Hematopoietic multipotent progenitor cell treated with erythropoietin and hydrocortisone succinate and interleukin-3 and kit ligand, for 6 days (in vitro differentiated cells): ENCODE measurements at regions not wholly inside any gene's neighbourhood (a gene's known extent, or its start where the extent isn't known, plus 50 kb on each side); places are given as distances from the start of the nearest gene placed in this dataset.

Experiments used
- DNase-seq: peaks from one replicate; pipeline ENCODE4 v3.0.0-alpha.2; 2015

- no peak for DNase-seq
These were observed 182.8 kb downstream of the RBM43 start for GRCh38 chr2:151078889-151079288.

DNA sequence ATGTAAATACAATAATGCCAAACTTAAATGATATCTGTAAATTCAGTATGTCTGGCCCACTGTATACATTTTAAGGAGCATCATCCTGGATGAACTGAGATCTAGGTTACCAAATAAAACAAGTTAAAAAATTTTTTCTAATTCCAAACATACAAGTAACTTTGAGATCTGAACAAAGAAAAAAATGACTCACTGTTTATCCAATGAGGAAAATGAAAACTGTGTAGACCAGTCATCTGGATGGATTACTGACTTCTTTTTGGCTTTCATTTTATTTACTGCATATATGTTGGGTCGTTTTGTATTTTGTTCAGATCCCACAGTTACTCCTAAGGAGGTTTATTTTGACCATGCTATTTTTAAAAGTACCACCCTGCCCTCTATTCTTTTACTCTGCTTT, 189.8 kb downstream of the RBM43 start:
- no peak for DNase-seq

DNA sequence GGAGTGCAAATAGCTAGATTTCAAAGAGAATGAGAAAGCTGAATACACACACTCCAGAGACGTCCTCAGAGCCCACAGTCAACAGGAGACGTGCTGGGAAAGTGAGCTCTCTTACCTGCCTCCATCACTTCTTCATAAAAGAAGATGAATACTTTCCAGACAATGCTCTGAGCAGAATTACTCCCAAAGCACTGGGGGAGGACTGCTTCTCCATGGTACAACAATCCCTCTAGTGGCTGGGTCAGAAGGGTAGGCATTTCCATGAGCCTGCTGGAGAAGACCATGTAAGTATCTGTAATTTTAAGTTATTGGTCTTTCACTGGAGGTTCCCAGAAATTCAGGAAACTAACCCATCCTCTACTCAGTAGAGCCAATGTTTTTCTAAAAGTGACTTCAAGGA, 190.3 kb downstream of the RBM43 start:
- DNase-seq, result no peak

DNA sequence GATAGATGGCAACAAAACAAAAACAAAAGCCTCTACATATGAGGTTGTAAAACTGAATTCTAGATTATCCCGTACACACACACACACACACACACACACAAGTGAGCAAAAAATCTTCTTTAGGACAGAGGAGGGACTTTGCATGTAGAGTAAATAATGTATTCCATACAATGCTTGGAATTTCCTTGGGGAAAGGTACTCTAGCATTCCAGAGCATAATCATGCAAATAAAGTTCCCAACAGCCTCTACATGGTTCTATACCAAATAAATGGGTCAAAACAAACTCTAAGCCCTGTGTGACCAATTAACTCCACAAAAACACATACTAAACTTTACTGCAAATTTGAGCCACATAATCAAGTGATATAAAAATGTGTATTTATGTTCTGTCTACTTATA, 191.4 kb downstream of the RBM43 start:
- no peak for DNase-seq

GRCh38 chr2:151067658-151068369, 193.8 kb downstream of the RBM43 start:
- DNase-seq, result no peak

GRCh38 chr2:151063271-151063670, 198.4 kb downstream of the RBM43 start:
- no peak for DNase-seq

- DNase-seq, result no peak
These were observed 201.4 kb downstream of the RBM43 start for GRCh38 chr2:151060287-151060686.

GRCh38 chr2:151056870-151057269, 204.8 kb downstream of the RBM43 start:
- DNase-seq, result no peak

DNA sequence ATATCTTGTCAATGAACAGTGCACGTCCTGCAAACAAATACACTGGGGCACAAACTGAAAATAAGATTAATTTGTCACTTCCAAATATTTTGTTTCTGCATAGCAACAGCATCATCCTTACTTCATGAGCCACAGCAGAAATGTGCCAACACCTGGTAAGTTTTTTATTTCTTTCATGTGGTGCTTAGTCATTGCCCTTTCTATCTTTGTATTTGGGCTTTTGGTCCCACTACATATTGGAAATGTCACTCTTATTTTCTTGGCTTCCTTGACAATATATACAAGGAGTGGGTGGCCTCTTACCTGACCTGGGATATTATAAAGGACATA, 208.0 kb downstream of the RBM43 start:
- DNase-seq, result no peak

DNA sequence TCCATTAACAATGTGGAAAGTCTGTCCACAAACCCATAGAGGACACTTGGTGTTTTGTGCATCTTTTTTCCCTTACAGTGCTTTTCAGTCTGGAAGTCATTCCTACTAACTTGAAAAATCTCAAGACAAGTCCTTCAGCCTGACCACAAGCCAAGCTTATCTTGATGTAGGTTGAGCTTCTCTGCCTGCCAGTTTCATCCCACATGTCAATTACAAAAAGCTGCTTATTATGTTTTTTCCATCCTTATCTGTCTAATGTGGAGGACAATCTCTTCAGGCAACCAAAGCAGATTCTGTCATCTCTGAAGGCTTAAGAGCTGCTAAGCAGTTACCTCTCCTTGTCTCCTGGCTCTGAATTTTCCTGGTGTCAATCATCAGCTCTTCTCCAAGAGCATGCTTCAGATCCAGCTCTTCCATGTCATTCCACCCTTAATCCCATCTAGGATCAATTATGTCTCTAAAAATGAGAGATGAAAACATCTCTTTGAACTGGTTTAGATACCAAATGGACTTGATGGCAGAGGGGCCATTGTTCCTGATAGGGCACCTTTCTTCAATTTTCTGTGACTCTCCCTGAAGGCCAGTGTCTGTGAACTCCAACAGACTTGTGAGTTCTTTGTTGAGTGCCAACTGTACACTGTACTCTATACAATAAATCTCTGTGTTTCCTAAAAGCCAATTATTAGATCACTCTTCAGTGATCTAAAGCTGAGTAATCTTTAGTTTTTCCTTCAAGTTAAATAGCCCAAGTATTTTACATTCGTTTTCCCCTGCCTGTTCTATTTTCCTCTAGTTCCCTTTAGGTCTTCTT, 208.6 kb downstream of the RBM43 start:
- DNase-seq, result no peak

- peak; percentile 71 for DNase-seq
These were observed 210.0 kb downstream of the RBM43 start for GRCh38 chr2:151051574-151052220.

DNA sequence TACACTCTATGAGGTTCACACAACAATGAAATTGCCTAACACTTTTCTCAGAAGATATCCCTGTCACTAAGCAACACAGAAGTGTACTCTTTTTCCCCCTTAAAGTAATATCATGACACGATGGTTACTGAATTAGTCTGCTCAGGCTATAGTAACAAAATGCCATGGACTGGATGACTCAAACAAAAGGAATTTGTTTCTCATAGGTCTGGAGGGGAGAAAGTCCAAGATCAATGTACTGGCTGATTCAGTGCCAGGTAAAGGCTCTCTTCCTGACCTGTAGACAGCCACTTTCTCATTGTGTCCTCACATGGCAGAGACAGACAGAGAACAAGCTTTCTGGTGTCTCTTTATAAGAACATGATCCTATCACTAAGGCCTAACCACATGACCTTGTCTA, 211.9 kb downstream of the RBM43 start:
- DNase-seq, result no peak

DNA sequence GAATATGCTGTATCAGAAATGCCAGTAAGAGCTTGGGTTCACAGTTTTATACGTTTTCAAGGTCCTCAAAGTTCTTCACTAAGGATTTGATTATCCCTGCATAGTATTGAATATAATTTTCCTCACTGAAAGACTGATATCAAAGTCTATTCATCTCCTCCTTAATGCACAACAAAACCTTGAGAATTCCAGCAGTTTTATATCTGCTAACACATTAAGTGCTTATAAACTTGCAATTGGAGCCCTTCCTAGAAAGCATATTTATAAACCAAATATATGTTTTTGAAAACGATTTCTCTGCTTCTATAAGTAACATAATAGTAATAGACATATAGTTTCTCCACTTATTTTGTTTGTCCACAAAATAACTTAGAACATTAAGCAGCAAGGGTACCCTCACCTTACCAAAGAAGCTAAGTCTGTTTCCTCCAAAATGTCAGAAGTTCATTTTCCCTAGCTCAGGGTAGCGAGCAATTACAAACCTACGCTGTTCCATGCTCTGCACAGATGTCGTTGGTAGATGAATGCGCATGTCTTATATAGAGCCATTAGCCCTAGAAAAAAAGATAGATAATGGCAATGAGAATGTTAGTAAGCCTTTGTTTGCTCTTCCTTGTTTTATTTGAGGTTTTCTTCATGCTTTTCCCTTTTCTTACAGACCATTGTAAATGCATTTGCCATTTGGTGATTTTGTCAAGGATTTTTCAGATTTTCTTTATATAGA, 213.2 kb downstream of the RBM43 start:
- no peak for DNase-seq

GRCh38 chr2:151043484-151043883, 218.2 kb downstream of the RBM43 start:
- no peak for DNase-seq

DNA sequence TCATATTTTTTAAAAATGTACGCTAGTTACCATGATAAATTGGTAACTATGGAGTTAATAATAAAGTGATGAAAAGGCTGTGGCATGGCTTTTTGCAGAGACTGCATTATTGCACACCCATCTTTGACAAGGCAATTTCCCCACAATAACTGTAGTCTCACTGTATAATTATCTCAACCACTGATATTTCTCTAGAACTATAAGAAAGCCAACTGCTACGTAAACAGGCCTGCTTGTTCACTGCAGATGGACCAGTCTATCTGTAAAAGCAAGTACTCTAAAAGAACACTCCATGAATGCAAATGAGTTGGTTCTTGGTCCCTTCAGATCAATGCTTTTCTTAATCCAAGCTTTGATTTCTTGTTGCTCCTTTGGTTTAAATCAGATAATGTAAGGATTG, 218.7 kb downstream of the RBM43 start:
- no peak for DNase-seq

DNA sequence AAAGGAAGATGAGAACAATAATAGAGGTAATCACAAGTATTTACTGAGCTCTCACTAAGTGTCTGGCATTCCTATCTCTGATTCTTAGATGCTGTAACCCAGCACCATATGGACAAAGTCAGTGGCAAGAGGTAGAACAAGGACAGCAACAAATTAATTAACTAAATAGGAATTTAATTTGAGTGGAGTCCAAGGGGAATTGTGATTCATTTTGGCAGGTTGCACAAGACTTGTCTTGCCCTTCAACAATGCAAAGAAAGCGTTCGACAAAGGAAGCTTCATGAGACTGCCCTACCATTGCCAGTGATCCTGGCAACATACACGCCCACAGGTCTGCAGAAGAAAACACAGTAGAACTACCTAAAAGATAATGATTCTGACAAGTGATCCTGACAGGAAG, 221.6 kb downstream of the RBM43 start:
- DNase-seq, result no peak

GRCh38 chr2:151038516-151038915, 223.1 kb downstream of the RBM43 start:
- no peak for DNase-seq

DNA sequence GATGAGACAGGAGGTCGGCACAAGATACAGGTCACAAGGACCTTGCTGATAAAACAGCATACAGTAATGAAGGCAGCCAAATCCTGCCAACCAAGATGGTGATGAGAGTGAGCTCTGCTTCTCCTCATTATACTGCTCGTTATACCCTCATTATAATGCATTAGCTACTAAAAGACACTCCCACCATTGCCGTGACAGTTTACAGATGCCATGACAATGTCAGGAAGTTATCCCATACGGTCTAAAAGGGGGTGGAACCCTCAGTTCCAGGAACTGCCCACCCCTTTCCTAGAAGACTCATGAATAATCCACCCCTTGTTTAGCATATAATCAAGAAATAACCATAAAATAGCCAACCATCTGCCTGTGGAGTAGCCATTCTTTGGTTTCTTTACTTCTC, 224.2 kb downstream of the RBM43 start:
- DNase-seq, result no peak

GRCh38 chr2:151033271-151034248, 228.1 kb downstream of the RBM43 start:
- no peak for DNase-seq

DNA sequence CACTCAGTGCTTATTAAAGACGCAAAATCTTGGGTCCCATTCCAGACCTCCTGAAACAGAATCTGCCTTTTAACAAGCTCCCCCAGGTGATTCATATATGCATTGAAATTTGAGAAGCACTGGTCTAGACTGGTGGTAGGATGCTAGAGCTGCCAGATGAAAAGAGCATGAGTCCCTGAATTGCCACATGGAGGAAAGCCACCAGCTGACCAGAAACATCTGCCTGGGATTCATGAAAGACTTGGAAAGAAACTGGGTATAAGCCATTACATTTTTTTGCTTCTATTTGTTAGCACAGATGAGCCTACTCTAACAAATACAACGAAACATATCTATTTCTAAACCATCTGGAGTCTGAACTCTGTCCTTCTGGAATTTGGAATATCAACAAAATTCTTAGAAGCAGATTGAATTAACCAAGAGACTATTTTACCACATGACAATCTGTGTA, 228.9 kb downstream of the RBM43 start:
- DNase-seq, result no peak

DNA sequence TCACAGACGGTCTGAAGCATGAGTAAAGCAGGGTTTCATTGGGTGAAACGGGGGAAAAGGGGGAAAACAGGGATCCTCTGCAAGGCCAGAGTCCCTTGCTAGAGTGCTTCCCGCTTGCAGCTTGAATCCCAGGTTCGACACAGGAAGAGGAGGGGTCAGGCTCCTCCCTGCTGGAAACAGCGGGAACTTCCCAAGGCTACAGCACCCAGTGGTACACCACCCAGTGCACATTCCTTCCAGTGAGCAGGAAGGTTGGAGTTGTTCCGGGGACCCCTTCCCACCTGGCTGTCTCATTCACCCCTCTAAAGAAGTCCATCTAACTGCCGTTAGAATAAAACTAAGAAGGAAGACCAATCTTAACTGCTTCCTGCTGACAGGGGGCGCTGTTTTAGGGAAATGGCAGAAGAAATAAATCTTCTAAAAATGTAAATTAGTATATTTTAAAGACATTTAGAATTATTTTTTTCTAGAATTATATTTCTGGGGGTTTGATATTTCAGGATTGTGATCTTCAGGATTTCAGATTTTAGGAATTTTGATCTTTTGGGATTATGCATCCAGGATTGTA, 230.9 kb downstream of the RBM43 start:
- DNase-seq, result peak; percentile 11
